Adipocyte (in vitro differentiated cells): ENCODE measurements at regions not wholly inside any gene's neighbourhood (a gene's known extent, or its start where the extent isn't known, plus 50 kb on each side); places are given as distances from the start of the nearest gene placed in this dataset.
A peak's percentile ranks its signal among the peaks of the same experiment; 100 is the strongest.

ENCODE experiments used
- DNase-seq: peaks from one replicate; pipeline ENCODE4 v3.0.0-alpha.2; 2015; ENCODE audit warnings: low read depth
- H3K27me3 ChIP-seq: replicated peaks from 2 replicates; pipeline ENCODE4 v1.7.0; 2013; ENCODE audit warnings: mild to moderate bottlenecking, low read length, moderate library complexity; ENCODE audit not compliant: control insufficient read depth, insufficient read depth
- H3K36me3 ChIP-seq: 2 replicates; pipeline ENCODE4 v1.7.0; 2013; ENCODE audit warnings: low read length, mild to moderate bottlenecking, moderate library complexity; ENCODE audit not compliant: control insufficient read depth, insufficient read depth, severe bottlenecking
- H3K4me1 ChIP-seq: 2 replicates; pipeline ENCODE4 v1.7.0; 2013; ENCODE audit warnings: mild to moderate bottlenecking, low read length, moderate library complexity; ENCODE audit not compliant: control insufficient read depth, insufficient read depth
- H3K4me3 ChIP-seq: 2 replicates; pipeline ENCODE4 v1.7.0; 2013; ENCODE audit warnings: mild to moderate bottlenecking, low read length, moderate library complexity
- H3K9ac ChIP-seq: 2 replicates; pipeline ENCODE4 v1.7.0; 2013; ENCODE audit warnings: mild to moderate bottlenecking, low read length, moderate library complexity
- H3K9me3 ChIP-seq: 2 replicates; pipeline ENCODE4 v1.7.0; 2013; ENCODE audit warnings: mild to moderate bottlenecking, low read length, moderate library complexity; ENCODE audit not compliant: control insufficient read depth

DNA sequence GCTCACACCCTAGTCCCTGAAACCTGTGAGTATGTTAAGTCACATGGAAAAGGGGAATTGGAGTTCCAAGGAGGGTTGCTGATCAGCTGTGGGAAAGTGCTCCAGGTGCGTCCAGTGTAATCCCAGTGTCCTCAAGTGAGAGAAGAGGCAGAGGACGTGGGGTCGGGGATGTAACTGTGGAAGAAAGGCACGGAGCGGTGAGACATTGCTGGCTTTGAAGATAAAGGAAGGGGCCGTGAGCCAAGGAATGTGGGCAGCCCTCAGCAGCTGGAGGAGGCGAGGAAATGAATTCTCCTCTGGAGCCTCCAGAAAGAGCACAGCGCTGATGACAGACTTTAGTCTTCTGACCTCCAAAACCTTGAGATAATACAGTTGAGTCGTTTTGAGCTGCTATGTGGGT is 191.6 kb upstream of the TMEM132C start:
- DNase-seq: no peak
- H3K4me3 ChIP-seq: no peak overlapping the region
- H3K9ac ChIP-seq: no peak overlapping the region
- H3K36me3 ChIP-seq: no peaks in the 10 kb centered on the region
- no peaks in the 10 kb centered on the region for H3K9me3 ChIP-seq
- H3K27me3 ChIP-seq: no peaks in the 10 kb centered on the region
- H3K4me1 ChIP-seq: peaks cover 30% of the 10 kb centered on the region

DNA sequence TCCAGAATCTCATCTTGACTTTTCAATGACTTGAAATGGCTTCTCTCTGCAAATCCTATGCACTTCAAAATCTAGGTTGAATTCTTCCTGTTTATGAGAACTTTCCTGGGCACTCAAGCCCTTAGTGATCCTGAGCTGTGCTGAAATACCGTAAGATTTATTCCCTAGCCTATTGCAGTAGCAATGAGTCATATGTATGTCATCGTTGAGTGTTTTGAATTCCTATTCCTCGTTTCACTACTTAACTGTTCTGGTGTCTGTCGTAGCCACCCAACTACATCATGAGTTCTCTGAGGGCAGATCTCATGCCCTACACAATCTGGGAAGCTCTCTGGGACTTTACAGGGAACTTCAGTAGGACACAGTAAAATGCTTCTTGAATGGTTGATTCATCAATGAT is 190.8 kb upstream of the TMEM132C start:
- H3K9me3 ChIP-seq: no peaks in the 10 kb centered on the region
- peak; percentile 87 for DNase-seq
- no peak overlapping the region for H3K4me3 ChIP-seq
- no peaks in the 10 kb centered on the region for H3K27me3 ChIP-seq
- H3K36me3 ChIP-seq: no peaks in the 10 kb centered on the region
- H3K9ac ChIP-seq: no peak overlapping the region
- peaks cover 30% of the 10 kb centered on the region for H3K4me1 ChIP-seq

DNA sequence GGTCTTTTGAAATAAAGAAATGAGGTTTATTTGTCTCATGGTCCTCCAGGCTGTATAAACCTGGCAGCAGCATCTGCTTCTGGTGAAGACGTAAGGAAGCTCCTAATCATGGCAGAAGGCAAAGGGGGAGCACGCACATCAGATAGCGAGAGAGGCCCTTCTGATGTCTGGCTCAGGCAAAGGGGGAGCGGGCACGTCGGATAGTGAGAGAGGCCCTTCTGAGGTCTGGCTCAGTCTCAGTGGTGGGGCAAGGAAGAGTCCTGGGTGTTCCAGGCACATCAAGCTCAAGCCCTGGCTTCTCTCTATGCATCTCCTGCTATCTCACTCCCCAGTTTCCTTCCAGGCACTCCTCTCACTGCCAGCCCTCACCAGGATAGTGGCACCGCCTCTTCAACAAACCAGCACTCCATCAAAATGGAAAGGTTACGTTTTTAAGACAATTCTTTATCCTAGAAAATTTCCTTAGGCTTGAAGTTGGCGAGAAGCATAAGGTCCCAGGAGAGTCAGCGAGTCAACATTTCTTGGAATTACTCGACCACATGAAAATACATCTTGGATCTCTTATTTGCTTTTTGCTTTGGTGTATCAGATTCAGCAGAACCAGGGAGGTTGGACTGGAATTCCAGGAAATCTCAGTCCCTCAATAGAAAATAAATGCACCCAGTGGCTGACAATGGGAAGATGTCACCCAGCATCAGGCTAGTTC is 189.6 kb upstream of the TMEM132C start:
- H3K36me3 ChIP-seq: no peaks in the 10 kb centered on the region
- H3K9me3 ChIP-seq: no peaks in the 10 kb centered on the region
- no peaks in the 10 kb centered on the region for H3K27me3 ChIP-seq
- H3K4me3 ChIP-seq: no peak overlapping the region
- peaks cover 30% of the 10 kb centered on the region for H3K4me1 ChIP-seq
- no peak overlapping the region for H3K9ac ChIP-seq
- DNase-seq: no peak

DNA sequence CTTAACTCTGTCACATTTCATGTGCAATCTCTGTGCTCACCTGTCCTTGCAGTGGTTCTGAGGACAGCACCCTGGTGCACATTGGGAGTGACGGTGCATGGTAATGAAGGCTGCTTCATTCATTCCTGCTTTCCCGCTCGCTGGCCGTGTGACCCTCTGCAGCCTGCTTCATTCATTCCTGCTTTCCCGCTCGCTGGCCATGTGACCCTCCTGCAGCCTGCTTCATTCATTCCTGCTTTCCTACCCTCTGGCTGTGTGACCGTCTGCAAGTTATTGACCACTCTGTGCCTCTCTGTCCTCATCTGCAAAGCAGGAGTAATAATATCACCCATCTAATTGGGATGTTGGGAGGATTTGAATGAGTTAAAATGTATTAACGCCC is 189.1 kb upstream of the TMEM132C start:
- Histone ChIP-seq H3K4me3 (no peak overlapping the region), H3K9me3 (no peaks in the 10 kb centered on the region), H3K36me3 (no peaks in the 10 kb centered on the region), H3K4me1 (peaks cover 30% of the 10 kb centered on the region), H3K9ac (no peak overlapping the region), H3K27me3 (no peaks in the 10 kb centered on the region)
- no peak for DNase-seq

- no peaks in the 10 kb centered on the region for H3K27me3 ChIP-seq
- H3K36me3 ChIP-seq: no peaks in the 10 kb centered on the region
- H3K4me3 ChIP-seq: no peak overlapping the region
- H3K4me1 ChIP-seq: peaks cover 30% of the 10 kb centered on the region
- H3K9me3 ChIP-seq: no peaks in the 10 kb centered on the region
- DNase-seq: peak; percentile 48
- H3K9ac ChIP-seq: no peak overlapping the region
Measured at GRCh38 chr12:128078301-128078971, 188.5 kb upstream of the TMEM132C start.

- Histone ChIP-seq H3K36me3 (no peaks in the 10 kb centered on the region), H3K9me3 (no peaks in the 10 kb centered on the region), H3K4me3 (no peak overlapping the region), H3K27me3 (no peaks in the 10 kb centered on the region), H3K4me1 (peaks cover 30% of the 10 kb centered on the region), H3K9ac (no peak overlapping the region)
- DNase-seq: no peak
Measured at GRCh38 chr12:128079446-128079845, 187.5 kb upstream of the TMEM132C start.

DNA sequence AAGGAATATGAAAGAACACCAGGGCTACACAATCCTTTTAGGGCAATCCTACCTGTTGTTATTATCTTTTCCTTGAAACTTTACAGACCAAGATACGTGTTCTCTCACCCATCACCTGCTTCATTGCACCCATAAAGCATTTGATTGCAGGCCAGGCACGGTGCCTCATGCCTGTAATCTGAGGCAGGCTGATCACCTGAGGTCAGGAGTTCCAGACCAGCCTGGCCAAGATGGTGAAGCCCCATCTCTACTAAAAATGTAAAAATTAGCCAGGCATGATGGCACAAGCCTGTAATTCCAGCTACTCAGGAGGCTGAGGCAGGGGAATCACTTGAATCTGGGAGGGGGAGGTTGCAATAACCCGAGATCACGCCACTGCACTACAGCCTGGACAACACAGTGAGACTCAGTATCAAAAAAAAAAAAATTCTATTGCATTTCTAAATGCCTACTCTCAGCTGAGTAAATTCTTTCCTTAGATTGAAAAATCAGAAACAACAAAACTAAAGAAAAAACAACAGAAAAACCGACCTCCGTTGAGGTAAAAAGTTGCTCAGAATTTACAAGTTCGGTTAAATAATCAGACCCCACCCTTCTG is 183.7 kb upstream of the TMEM132C start:
- no peak for DNase-seq
- H3K9me3 ChIP-seq: no peaks in the 10 kb centered on the region
- H3K4me3 ChIP-seq: no peak overlapping the region
- no peak overlapping the region for H3K9ac ChIP-seq
- no peaks in the 10 kb centered on the region for H3K36me3 ChIP-seq
- H3K27me3 ChIP-seq: no peaks in the 10 kb centered on the region
- peaks cover 4% of the 10 kb centered on the region for H3K4me1 ChIP-seq

DNA sequence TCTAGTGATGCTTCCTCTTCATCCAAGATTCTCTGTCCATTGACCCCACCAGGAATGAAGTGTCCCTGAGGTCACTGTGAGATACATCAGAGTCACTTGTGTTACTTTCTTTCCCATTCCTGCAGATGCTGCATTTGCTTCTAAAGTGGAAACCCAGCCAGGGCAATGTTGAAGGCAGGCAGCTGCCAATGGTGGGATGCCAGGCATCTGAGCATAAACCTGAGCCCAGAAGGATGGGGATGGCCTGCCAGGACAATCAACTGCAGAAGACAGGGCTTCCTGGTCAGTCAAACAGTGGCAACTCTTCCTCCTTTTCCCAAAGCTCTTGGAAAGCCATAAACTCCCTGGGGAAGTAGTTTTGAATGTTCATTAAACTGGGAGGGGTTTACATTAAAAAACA is 178.0 kb upstream of the TMEM132C start:
- H3K4me1 ChIP-seq: no peaks in the 10 kb centered on the region
- DNase-seq: no peak
- H3K4me3 ChIP-seq: no peak overlapping the region
- no peaks in the 10 kb centered on the region for H3K36me3 ChIP-seq
- H3K9ac ChIP-seq: no peak overlapping the region
- peaks cover 5% of the 10 kb centered on the region for H3K9me3 ChIP-seq
- peaks cover 8% of the 10 kb centered on the region for H3K27me3 ChIP-seq

DNA sequence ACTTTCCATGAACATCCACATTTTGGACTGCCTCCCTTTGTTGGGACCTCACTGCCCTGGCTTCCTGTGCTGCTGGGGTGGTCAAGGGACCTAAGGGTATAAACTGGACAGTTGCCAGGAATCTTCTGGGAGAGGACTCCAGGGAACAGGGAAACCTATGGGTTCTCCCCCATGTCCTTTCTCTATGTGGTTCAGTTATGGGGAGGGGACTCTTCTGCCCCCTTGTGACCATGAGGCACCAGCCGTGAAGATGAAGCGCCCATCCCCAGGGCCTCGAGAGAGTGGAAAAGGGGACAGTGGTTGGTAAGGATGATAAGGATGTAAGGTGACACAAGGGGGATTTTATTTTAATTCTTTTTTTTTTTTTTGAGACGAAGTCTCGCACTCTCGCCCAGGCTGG is 177.0 kb upstream of the TMEM132C start:
- Histone ChIP-seq H3K9me3 (peaks cover 5% of the 10 kb centered on the region), H3K4me1 (no peaks in the 10 kb centered on the region), H3K27me3 (peaks cover 8% of the 10 kb centered on the region), H3K36me3 (no peaks in the 10 kb centered on the region), H3K4me3 (no peak overlapping the region), H3K9ac (no peak overlapping the region)
- DNase-seq: no peak

DNA sequence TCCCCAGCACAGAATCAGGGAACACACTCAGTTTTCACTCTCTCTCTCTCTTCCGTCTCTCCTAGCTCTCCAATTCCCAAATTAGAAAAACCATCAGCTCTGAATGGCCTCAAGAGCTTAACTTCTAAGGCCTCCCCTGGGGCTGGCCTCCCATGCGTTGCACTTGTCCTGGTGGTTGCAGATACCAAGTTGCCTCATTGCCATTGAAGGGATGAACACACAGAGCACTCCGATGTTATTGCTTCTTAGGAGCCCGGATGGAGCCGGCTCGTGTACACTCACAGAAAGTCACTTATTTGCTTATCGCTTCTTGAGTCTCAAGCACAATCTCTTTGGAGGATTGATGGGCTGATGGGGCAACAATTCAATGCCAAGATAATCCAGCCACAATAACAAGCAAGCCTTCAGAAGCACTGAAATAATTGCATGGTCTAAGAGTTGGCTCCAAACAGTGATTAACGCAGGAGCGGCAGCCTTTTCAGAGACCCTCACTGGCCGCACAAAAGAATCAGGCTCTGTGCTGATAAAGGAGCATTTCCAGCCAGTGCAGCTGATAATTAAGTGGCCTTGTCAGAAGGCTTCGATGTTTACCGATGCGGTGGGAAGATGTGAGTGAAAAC is 175.8 kb upstream of the TMEM132C start:
- H3K9ac ChIP-seq: no peak overlapping the region
- H3K4me3 ChIP-seq: no peak overlapping the region
- peaks cover 5% of the 10 kb centered on the region for H3K9me3 ChIP-seq
- peaks cover 8% of the 10 kb centered on the region for H3K27me3 ChIP-seq
- no peak for DNase-seq
- no peaks in the 10 kb centered on the region for H3K4me1 ChIP-seq
- no peaks in the 10 kb centered on the region for H3K36me3 ChIP-seq

- no peak overlapping the region for H3K4me3 ChIP-seq
- H3K36me3 ChIP-seq: no peaks in the 10 kb centered on the region
- no peak overlapping the region for H3K9ac ChIP-seq
- H3K9me3 ChIP-seq: peaks cover 5% of the 10 kb centered on the region
- no peaks in the 10 kb centered on the region for H3K4me1 ChIP-seq
- H3K27me3 ChIP-seq: peaks cover 8% of the 10 kb centered on the region
- DNase-seq: no peak
Measured at GRCh38 chr12:128091951-128092382, 175.0 kb upstream of the TMEM132C start.
